Breast epithelium (tissue), 4 donors: ENCODE measurements at regions not wholly inside any gene's neighbourhood (a gene's known extent, or its start where the extent isn't known, plus 50 kb on each side); places are given as distances from the start of the nearest gene placed in this dataset.

Source experiments
- DNase-seq, 2 donors: peaks; one replicate each; pipeline ENCODE4 v3.0.0-alpha.2; 2019; ENCODE audit warnings: low spot score in 2 of 2
- H3K27ac ChIP-seq, 2 donors: fragments of 200-600 bp; sonication (generic) in 1 of 2; one replicate each; pipeline ENCODE4 v1.5.1; 2016 to 2019; ENCODE audit warnings: mild to moderate bottlenecking in 1 of 2
- H3K27me3 ChIP-seq, 2 donors: fragments of 200-600 bp; sonication (generic) in 1 of 2; one replicate each; pipeline versions ENCODE4 v1.5.1 to v1.6.0; 2017 to 2019; ENCODE audit warnings: control low read depth in 1 of 2, mild to moderate bottlenecking in 1 of 2
- H3K36me3 ChIP-seq: fragments of 200-600 bp; one replicate; pipeline ENCODE4 v1.5.1; 2019
- H3K4me1 ChIP-seq, 2 donors: fragments of 200-600 bp; sonication (generic); one replicate each; pipeline ENCODE4 v1.5.1; 2016 to 2019; ENCODE audit warnings: control low read depth in 1 of 2
- H3K4me3 ChIP-seq, 3 donors: fragments of 200-600 bp; sonication (generic); 1 replicate in 2 of 3; 2 replicates in 1 of 3; pipeline ENCODE4 v1.5.1; 2016 to 2019; ENCODE audit warnings: mild to moderate bottlenecking in 3 of 3, moderate library complexity in 2 of 3
- H3K9me3 ChIP-seq, 2 donors: fragments of 200-600 bp; sonication (generic) in 1 of 2; one replicate each; pipeline ENCODE4 v1.5.1; 2016 to 2019; ENCODE audit warnings: control low read depth in 1 of 2
- CTCF ChIP-seq, 3 donors: fragments of 450-650 bp; IDR thresholded peaks; one replicate each; pipeline ENCODE4 v1.5.1; 2016 to 2017; ENCODE audit warnings: antibody characterized with exemption in 3 of 3, mild to moderate bottlenecking in 3 of 3, moderate library complexity in 3 of 3
- POLR2A ChIP-seq: fragments of 450-650 bp; IDR thresholded peaks from one replicate; pipeline ENCODE4 v1.6.1; 2016; ENCODE audit warnings: antibody characterized with exemption, mild to moderate bottlenecking, moderate library complexity
- POLR2AphosphoS5 ChIP-seq, 3 donors: sonication (generic); formaldehyde crosslinking; IDR thresholded peaks; one replicate each; pipeline ENCODE4 v1.6.1; 2017; ENCODE audit warnings: antibody characterized with exemption in 3 of 3
- intact Hi-C: fragments of 100-400 bp; cut with DNase I; formaldehyde crosslinking; loops from one replicate; pipeline ENCODE4 v1.15.1; 2023; ENCODE audit warnings: low total_unique reads

GRCh38 chr6:6772751-6773150 lies 184.2 kb downstream of the LY86 start:
- Histone ChIP-seq H3K4me1 (no peaks in the 10 kb centered on the region), H3K9me3 (no peaks in the 10 kb centered on the region), H3K27ac (peak overlapping the region in 1 of 2 donors; percentile 69), H3K36me3 (no peaks in the 10 kb centered on the region), H3K27me3 (no peaks in the 10 kb centered on the region), H3K4me3 (no peak overlapping the region)
- no peak for DNase-seq
- intact Hi-C loops, result no loop called here
- TF ChIP-seq CTCF (IDR thresholded peaks at IDR 0.05), result no peak

GRCh38 chr6:6775074-6775473 lies 186.6 kb downstream of the LY86 start:
- H3K4me3 ChIP-seq, result no peak overlapping the region
- no peaks in the 10 kb centered on the region for H3K36me3 ChIP-seq
- no peak overlapping the region for H3K27ac ChIP-seq
- H3K9me3 ChIP-seq, result no peaks in the 10 kb centered on the region
- no peaks in the 10 kb centered on the region for H3K4me1 ChIP-seq
- no peaks in the 10 kb centered on the region for H3K27me3 ChIP-seq
- intact Hi-C loops, result no loop called here
- no peak for TF ChIP-seq POLR2AphosphoS5 (IDR thresholded peaks at IDR 0.05)
- DNase-seq, result no peak

GRCh38 chr6:6780231-6780630 lies 191.7 kb downstream of the LY86 start:
- no peaks in the 10 kb centered on the region for H3K27me3 ChIP-seq
- no peak overlapping the region for H3K4me3 ChIP-seq
- no peaks in the 10 kb centered on the region for H3K9me3 ChIP-seq
- H3K36me3 ChIP-seq, result no peaks in the 10 kb centered on the region
- TF ChIP-seq CTCF (IDR thresholded peaks at IDR 0.05) (no peak), POLR2AphosphoS5 (IDR thresholded peaks at IDR 0.05) (no peak), POLR2A (no peak)
- no peaks in the 10 kb centered on the region for H3K4me1 ChIP-seq
- intact Hi-C loops, result no loop called here
- DNase-seq, result no peak
- H3K27ac ChIP-seq, result no peak overlapping the region

- intact Hi-C loops, result no loop called here
- H3K36me3 ChIP-seq, result no peaks in the 10 kb centered on the region
Observed at GRCh38 chr6:6781172-6781872, 192.8 kb downstream of the LY86 start.

GRCh38 chr6:6781873-6782227 lies 193.3 kb downstream of the LY86 start:
- Histone ChIP-seq H3K27me3 (no peaks in the 10 kb centered on the region), H3K4me1 (no peaks in the 10 kb centered on the region), H3K27ac (no peak overlapping the region), H3K9me3 (no peaks in the 10 kb centered on the region), H3K36me3 (no peaks in the 10 kb centered on the region), H3K4me3 (no peak overlapping the region)
- no peak for TF ChIP-seq POLR2AphosphoS5 (IDR thresholded peaks at IDR 0.05)
- no peak for TF ChIP-seq POLR2A
- TF ChIP-seq CTCF (IDR thresholded peaks at IDR 0.05), result no peak
- DNase-seq, result no peak
- intact Hi-C loops, result no loop called here

More at GRCh38 chr6:6781172-6781872, 192.8 kb downstream of the LY86 start:
- DNase-seq, result peak in 1 of 2 donors; percentile 74
- no peaks in the 10 kb centered on the region for H3K4me1 ChIP-seq
- no peak for TF ChIP-seq POLR2AphosphoS5 (IDR thresholded peaks at IDR 0.05)
- no peak for TF ChIP-seq CTCF (IDR thresholded peaks at IDR 0.05)
- TF ChIP-seq POLR2A, result no peak
- no peaks in the 10 kb centered on the region for H3K9me3 ChIP-seq
- no peak overlapping the region for H3K4me3 ChIP-seq
- peak overlapping the region; percentile 19 to 30 for H3K27ac ChIP-seq
- H3K27me3 ChIP-seq, result no peaks in the 10 kb centered on the region

- no peak for TF ChIP-seq POLR2A
- no peak for TF ChIP-seq CTCF (IDR thresholded peaks at IDR 0.05)
- TF ChIP-seq POLR2AphosphoS5 (IDR thresholded peaks at IDR 0.05), result no peak
- no peak for DNase-seq
- Histone ChIP-seq H3K9me3 (no peaks in the 10 kb centered on the region), H3K27ac (no peak overlapping the region), H3K4me1 (no peaks in the 10 kb centered on the region), H3K27me3 (no peaks in the 10 kb centered on the region), H3K36me3 (no peaks in the 10 kb centered on the region), H3K4me3 (no peak overlapping the region)
- intact Hi-C loops, result no loop called here
Observed at GRCh38 chr6:6783721-6784120, 195.2 kb downstream of the LY86 start.
